GM13976 (cell line): ENCODE measurements at regions not wholly inside any gene's neighbourhood (a gene's known extent, or its start where the extent isn't known, plus 50 kb on each side); places are given as distances from the start of the nearest gene placed in this dataset.
"Not testable (repeated sequence)": the region's sequence is repeated elsewhere in the genome, so short reads cannot be mapped to it uniquely, and the experiment has no call there.

Experiments used
- DNase-seq: peaks from one replicate; pipeline ENCODE4 v3.0.0; 2012; ENCODE audit warnings: low spot score
- CTCF ChIP-seq: IDR thresholded peaks from 2 replicates; pipeline ENCODE4 v1.5.1; 2012; ENCODE audit warnings: borderline replicate concordance, mild to moderate bottlenecking; ENCODE audit not compliant: insufficient read depth; ENCODE audit errors: extremely low read depth, missing control alignments, control extremely low read depth
- in situ Hi-C: fragments of 300-500 bp; cut with MboI; formaldehyde crosslinking; loops from one replicate; pipeline ENCODE4 v1.12.0; 2022; ENCODE audit warnings: low sequenced_read_pairs, mixed read lengths, inconsistent platforms; ENCODE audit not compliant: unreplicated experiment

DNA sequence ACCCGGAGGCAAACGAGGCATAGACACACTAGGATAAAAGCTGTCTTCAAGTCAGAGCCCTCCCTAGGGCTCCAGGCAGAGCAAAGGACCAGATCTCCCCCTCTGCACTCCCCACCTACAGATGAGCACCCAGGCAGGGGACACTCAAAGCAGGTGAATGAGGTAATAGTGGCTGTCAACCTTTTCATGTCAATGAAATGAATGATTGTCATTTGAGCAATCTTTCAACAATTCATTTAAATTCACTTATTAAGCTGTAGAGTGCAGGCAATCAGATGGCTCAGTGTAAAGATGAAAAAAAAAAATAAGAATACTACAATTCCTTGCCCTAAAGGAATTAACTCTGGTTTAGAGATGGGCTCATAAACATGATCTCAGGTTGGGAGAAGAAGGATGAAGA lies 427.8 kb upstream of the ISX start:
- in situ Hi-C loops: no loop called here
- no peak for DNase-seq
- TF ChIP-seq CTCF: no peak

GRCh38 chr22:34639911-34640310 lies 426.0 kb upstream of the ISX start:
- TF ChIP-seq CTCF: no peak

GRCh38 chr22:34645375-34645774 lies 420.6 kb upstream of the ISX start:
- in situ Hi-C loops: no loop called here
- DNase-seq: no peak
- no peak for TF ChIP-seq CTCF

More at GRCh38 chr22:34639911-34640310, 426.0 kb upstream of the ISX start:
- in situ Hi-C loops: no loop called here
- DNase-seq: no peak

DNA sequence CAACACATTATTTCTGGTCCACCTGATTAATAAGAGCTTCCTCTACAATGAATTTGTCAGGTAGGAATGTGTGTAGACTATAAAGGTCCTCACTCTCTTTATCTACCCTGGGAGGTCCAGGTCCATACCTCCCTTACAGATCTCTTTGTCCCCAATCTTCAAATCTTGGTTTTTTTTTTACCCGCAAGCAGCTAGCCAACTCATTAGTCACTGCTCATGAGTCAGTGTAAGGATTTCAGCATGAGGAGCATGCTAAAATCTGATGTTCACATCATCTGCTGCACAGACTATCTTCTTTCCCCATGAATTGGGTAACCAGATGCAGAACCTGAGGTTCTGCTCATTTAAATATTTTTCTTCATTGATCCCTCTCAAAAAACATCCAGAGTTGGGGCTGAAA lies 397.0 kb upstream of the ISX start:
- in situ Hi-C loops: no loop called here
- TF ChIP-seq CTCF: no peak

GRCh38 chr22:34683031-34683430 lies 382.9 kb upstream of the ISX start:
- DNase-seq, in situ Hi-C loops: not testable (repeated sequence)

More for the DNA sequence above, 397.0 kb upstream of the ISX start:
- no peak for DNase-seq

DNA sequence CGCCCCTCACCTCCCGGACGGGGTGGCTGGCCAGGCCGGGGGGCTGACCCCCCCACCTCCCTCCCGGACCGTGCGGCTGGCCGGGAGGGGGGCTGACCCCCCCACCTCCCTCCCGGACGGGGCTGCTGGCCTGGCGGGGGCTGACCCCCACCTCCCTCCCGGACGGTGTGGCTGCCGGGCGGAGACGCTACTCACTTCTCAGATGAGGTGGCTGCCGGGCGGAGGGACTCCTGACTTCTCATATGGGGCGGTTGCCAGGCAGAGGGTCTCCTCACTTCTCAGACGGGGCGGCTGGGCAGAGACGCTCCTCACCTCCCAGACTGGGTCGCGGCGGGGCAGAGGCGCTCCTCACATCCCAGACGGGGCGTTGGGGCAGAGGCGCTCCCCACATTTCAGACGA lies 381.7 kb upstream of the ISX start:
- in situ Hi-C loops, DNase-seq: not testable (repeated sequence)

DNA sequence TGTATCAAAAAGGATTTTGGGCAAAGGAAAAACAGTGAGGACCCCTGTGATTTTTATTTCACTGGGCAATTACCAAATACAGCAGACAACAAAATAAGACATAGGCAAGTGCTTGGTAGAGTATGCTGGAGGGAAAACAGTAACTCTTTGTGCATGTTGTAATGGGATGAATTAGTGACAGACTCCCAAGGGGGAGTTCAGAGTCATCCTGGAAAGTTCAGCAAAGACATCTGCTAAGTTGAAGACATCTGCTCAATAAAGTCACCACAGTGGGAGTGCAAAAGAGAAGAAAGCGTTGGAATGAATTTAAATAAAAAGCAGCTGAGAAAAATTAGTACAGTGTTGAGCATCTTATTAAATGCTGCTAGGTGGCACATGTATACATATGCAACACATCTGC lies 378.8 kb upstream of the ISX start:
- no peak for TF ChIP-seq CTCF
- in situ Hi-C loops: no loop called here
- no peak for DNase-seq

GRCh38 chr22:34688825-34689224 lies 377.1 kb upstream of the ISX start:
- no peak for DNase-seq
- TF ChIP-seq CTCF: no peak
- in situ Hi-C loops: no loop called here
